ENCODE measurements at regions not wholly inside any gene's neighbourhood (a gene's known extent, or its start where the extent isn't known, plus 50 kb on each side); places are given as distances from the start of the nearest gene placed in this dataset.
"Not testable (repeated sequence)": the region's sequence is repeated elsewhere in the genome, so short reads cannot be mapped to it uniquely, and the experiment has no call there.

DNA sequence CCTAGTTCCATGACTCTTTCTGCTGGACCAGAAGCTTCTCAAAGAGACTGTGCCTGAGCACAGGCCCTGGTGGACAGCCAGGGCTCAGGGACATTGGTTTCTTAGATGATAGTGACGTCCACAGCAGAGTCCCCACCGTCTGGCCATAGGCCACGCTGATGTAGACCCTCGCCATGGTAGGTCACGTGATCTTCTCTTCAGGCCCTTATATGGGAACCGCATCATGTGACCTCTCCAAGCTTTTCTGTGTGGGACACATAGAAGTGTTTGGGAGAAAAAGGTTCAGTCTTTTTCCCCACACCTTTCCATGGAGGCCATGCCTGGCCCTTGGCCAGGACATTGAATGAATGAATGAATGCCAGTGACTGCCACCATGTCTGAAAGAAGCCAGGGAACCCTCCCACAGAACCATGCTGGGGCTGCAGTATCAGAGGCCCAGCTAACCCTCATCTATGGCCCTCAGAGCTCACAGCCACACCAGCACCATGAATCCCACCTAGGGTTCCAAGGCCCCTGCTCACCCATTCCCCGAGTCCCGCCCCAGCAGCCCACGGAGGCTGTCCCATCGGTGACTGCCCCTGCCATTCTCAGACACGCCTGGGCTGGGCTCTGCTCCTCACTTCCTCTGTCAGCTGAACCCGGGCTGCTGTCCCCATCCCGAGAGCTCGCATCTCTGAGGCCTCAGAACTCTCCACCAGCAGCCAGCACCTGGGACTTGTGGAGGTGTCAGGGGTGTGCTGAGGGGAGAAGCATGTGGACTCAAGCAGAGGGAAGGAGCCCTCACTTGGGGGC, 292.1 kb downstream of the ADGRD1 start:
- H3K36me3 Mint-ChIP-seq = no peaks in the 10 kb centered on the region
- no peak for DNase-seq (ENCODE audit: low spot score in 2 of 2, unreplicated experiment in 2 of 2)
- no peak overlapping the region for H3K4me3 Mint-ChIP-seq
- peaks cover 36% of the 10 kb centered on the region for H3K27me3 Mint-ChIP-seq (ENCODE audit: low read depth)
- peaks cover 4% of the 10 kb centered on the region for H3K9me3 Mint-ChIP-seq
- TF ChIP-seq, protein P1, sequence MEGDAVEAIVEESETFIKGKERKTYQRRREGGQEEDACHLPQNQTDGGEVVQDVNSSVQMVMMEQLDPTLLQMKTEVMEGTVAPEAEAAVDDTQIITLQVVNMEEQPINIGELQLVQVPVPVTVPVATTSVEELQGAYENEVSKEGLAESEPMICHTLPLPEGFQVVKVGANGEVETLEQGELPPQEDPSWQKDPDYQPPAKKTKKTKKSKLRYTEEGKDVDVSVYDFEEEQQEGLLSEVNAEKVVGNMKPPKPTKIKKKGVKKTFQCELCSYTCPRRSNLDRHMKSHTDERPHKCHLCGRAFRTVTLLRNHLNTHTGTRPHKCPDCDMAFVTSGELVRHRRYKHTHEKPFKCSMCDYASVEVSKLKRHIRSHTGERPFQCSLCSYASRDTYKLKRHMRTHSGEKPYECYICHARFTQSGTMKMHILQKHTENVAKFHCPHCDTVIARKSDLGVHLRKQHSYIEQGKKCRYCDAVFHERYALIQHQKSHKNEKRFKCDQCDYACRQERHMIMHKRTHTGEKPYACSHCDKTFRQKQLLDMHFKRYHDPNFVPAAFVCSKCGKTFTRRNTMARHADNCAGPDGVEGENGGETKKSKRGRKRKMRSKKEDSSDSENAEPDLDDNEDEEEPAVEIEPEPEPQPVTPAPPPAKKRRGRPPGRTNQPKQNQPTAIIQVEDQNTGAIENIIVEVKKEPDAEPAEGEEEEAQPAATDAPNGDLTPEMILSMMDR (IDR thresholded peaks at IDR 0.05; ENCODE audit: unreplicated experiment) = no peak
- no peak overlapping the region for H3K27ac Mint-ChIP-seq
- no peaks in the 10 kb centered on the region for H3K4me1 Mint-ChIP-seq

DNA sequence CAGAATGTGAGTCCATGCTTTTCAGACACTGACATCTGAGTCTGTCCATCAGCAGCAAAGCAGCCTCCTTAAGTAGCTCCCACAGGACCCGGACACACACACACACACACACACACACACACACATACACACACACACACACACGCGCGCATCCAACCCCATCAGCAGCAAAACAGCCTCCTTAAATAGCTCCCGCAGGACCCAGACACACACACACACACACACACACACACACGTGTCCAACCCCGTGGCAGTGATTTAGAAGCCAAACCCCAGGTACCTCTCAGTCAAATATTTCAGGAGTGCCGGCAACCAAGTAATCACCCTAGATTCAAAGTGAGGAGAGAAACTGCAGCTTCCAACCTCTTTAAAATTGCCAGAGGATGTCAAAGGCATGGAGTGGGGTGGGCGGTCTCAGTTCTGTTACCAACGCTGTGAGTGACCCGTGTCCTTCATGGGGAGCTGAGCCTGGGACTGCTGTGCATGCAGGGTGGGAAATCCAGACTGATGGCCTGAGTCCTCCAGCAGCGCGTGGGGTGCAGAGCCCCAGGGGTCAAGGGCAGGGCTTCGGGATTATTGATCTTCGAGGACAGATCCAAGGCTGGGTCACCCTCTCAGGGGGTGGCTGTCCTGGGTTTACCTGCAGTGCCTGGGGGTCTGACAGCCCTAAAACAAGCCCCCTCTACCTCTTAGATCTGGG, 293.5 kb downstream of the ADGRD1 start:
- H3K9me3 Mint-ChIP-seq; DNase-seq (ENCODE audit: low spot score in 2 of 2, unreplicated experiment in 2 of 2); H3K4me3 Mint-ChIP-seq; H3K27ac Mint-ChIP-seq; H3K4me1 Mint-ChIP-seq; H3K36me3 Mint-ChIP-seq: not testable (repeated sequence)
- H3K27me3 Mint-ChIP-seq (ENCODE audit: low read depth) = peaks cover 34% of the 10 kb centered on the region

DNA sequence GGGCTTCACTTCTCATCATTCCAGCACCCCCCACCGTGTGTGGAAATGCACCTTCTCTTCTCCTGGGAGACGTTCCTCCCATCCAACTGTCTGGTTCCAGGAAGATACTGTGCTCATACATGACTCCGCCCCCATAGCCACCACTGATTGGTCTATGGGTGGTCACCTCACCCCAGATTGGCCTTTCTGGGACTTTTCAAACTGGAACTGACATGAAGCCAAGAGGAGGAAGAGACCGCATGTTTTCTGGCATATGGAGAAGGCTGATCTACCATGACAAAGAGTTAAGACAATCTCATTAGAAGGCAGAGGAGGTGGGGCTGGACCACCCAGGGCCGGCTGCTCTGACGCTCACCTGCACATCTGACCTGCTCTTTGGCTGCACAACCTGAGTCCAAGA, 294.2 kb downstream of the ADGRD1 start:
- not testable (repeated sequence) for DNase-seq (ENCODE audit: low spot score in 2 of 2, unreplicated experiment in 2 of 2); H3K4me3 Mint-ChIP-seq; H3K27ac Mint-ChIP-seq; H3K9me3 Mint-ChIP-seq; H3K4me1 Mint-ChIP-seq; H3K36me3 Mint-ChIP-seq
- peaks cover 34% of the 10 kb centered on the region for H3K27me3 Mint-ChIP-seq (ENCODE audit: low read depth)

DNA sequence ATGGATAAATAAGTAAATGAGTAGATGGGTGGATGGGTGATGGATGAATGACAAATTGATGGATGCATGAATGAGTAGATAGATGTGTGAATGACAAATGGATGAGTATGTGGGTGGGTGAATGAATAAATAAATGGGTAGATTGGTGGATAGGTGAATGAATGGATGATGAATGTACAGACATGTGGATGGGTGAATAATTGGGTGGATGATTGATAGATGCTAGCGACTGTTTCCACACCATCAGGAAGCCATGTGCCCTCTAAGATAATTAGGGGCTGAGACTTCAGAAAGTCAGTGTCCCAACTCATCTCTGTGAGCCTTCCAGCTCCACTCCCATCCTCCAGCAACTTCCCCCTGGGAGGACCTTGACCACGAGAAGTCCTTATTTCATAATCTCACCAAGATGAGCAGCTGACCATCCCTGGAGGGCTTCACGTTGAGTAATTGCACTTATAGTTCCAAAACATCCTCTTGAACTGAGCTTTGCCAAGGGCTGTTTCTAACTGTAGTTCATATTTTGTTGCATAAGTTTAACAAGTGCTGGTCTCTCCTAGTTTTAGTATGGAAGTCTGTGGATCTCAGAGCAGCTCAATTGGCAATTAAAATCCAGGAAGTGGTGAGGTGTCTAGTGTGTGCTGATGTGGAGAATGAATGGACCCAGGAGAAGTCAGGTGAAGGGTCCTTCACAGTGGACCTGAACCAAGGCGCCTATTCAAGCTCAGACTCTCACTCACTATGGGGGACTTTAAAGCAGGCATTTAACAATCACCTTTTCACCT, 295.7 kb downstream of the ADGRD1 start:
- TF ChIP-seq, protein P1 (IDR thresholded peaks at IDR 0.05; ENCODE audit: unreplicated experiment) = no peak
- DNase-seq (ENCODE audit: low spot score in 2 of 2, unreplicated experiment in 2 of 2) = no peak
- Mint-ChIP-seq H3K27ac (no peak overlapping the region), H3K4me1 (no peaks in the 10 kb centered on the region), H3K36me3 (no peaks in the 10 kb centered on the region), H3K4me3 (no peak overlapping the region), H3K9me3 (no peaks in the 10 kb centered on the region), H3K27me3 (ENCODE audit: low read depth) (peaks cover 41% of the 10 kb centered on the region)

DNA sequence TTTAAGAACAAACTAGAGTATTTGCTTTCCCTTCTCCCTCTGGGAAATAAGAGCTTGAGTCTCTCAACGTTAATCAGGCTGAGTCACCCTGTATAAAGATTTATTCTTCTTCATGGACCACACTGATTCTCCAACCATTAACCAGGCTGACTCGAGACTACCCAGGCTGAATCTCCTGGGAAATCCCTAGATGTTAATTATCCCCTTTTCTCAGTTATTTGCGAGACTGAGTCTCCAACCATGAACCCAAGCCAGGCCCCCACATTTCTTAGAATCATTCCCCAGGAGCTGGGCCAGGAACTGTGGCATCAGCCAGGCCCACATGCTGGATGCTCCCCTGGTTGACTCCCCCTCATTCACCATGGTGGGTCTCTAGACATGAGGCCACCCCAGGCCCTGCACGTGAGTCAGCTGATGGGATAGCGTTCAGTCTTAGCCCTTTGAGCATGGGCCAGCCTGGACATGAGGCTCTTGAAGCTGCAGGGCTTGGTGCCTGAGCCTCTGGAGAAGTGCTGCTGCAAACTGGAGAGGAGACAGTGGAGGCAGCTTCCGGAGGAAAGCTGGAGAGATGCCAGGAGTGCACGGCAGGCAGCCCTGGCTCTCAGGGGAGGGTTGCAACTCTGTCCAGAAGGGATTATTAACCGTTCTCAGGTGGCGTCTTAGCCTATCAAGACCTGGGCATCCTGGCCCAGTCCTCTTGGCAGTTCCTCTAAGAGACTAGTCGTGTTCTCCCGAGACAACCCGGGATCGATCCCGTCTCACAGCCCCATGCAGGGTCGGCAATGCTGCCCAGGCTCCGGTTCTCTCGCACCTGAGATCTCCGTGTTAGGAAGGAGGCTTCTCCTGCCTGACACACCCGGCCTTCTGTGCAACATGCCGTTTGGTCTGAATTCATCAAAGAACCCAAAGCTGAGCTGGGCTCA, 296.6 kb downstream of the ADGRD1 start:
- TF ChIP-seq, protein P1 (IDR thresholded peaks at IDR 0.05; ENCODE audit: unreplicated experiment) = no peak
- Mint-ChIP-seq H3K27ac (no peak overlapping the region), H3K9me3 (no peaks in the 10 kb centered on the region), H3K4me3 (no peak overlapping the region), H3K4me1 (no peaks in the 10 kb centered on the region), H3K36me3 (no peaks in the 10 kb centered on the region), H3K27me3 (ENCODE audit: low read depth) (peaks cover 43% of the 10 kb centered on the region)
- DNase-seq (ENCODE audit: low spot score in 2 of 2, unreplicated experiment in 2 of 2) = no peak

DNA sequence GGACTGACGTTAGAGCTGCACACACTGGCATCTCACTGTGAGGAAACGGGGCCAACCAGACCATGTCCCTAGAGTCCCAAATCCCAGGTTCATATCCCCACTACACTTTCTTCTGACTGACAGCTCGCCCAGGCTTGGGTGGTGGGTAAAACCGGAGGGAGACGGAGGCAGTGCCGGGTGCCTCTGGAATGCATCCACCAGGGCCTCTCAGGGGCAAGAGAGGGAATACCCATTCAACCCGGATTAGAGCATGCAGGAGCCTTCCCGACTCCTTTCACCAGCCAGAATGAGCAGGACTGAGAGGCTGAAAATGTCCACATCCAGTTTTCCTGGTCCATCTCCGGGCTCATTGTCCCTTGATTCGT, 297.2 kb downstream of the ADGRD1 start:
- Mint-ChIP-seq H3K4me3 (no peak overlapping the region), H3K4me1 (no peaks in the 10 kb centered on the region), H3K27ac (no peak overlapping the region), H3K36me3 (no peaks in the 10 kb centered on the region), H3K27me3 (ENCODE audit: low read depth) (peaks cover 43% of the 10 kb centered on the region), H3K9me3 (no peaks in the 10 kb centered on the region)
- no peak for DNase-seq (ENCODE audit: low spot score in 2 of 2, unreplicated experiment in 2 of 2)
- TF ChIP-seq, protein P1 (IDR thresholded peaks at IDR 0.05; ENCODE audit: unreplicated experiment) = no peak
